ENCODE measurements at regions not wholly inside any gene's neighbourhood (a gene's known extent, or its start where the extent isn't known, plus 50 kb on each side); places are given as distances from the start of the nearest gene placed in this dataset.

- H3K4me1 ChIP-seq (ENCODE audit: insufficient read depth, low read length), result no peaks in the 10 kb centered on the region
- POLR2A ChIA-PET (ENCODE audit: unreplicated experiment), result no interaction called here
- H3K4me3 ChIP-seq (ENCODE audit: low read length), result no peak overlapping the region
- no peak overlapping the region for H3K27ac ChIP-seq (ENCODE audit: low read length)
- intact Hi-C loops (cut with micrococcal nuclease), result no loop called here
- H3K9ac ChIP-seq (ENCODE audit: low read length), result no peak overlapping the region
- no peaks in the 10 kb centered on the region for H4K20me1 ChIP-seq (ENCODE audit: low read length)
- DNase-seq, result no peak
- ATAC-seq, result no peak
- CTCF ChIA-PET, result no interaction called here
- no peaks in the 10 kb centered on the region for H3K27me3 ChIP-seq (ENCODE audit: low read length)
- H3F3A ChIP-seq (ENCODE audit: low read length, unreplicated experiment), result no peaks in the 10 kb centered on the region
- H3K9me2 ChIP-seq (replicated peaks; ENCODE audit: low read length), result no peaks in the 10 kb centered on the region
- H3K4me2 ChIP-seq (ENCODE audit: low read length), result no peak overlapping the region
- no peaks in the 10 kb centered on the region for H3K79me2 ChIP-seq (ENCODE audit: low read length)
- no peaks in the 10 kb centered on the region for H3K36me3 ChIP-seq (ENCODE audit: low read depth, low read length)
- no peaks in the 10 kb centered on the region for H3K9me3 ChIP-seq (ENCODE audit: low read length)
- BruUV-seq (replicated peaks), result no TSS peak
- TF ChIP-seq EZH2 (IDR thresholded peaks at IDR 0.05; ENCODE audit: low read length, unreplicated experiment), result no peak
- no peak for TF ChIP-seq CTCF (conservative IDR thresholded peaks at IDR 0.05; ENCODE audit: low read depth, low read length)
- TF ChIP-seq EZH2phosphoT487 (IDR thresholded peaks at IDR 0.05; ENCODE audit: borderline replicate concordance, low read length), result no peak
- H2AFZ ChIP-seq (ENCODE audit: low read length), result no peak overlapping the region
These were observed 100.5 kb upstream of the DOK6 start for GRCh38 chr18:69300185-69300584.

GRCh38 chr18:69308619-69309018 lies 92.1 kb upstream of the DOK6 start:
- POLR2A ChIA-PET (ENCODE audit: unreplicated experiment), result interaction anchor here (0.7 kb wide), 1 partner anchor 1281 kb away, joined by 5 read pairs; no protein-coding TSS in a partner anchor
- no TSS peak for BruUV-seq (replicated peaks)

GRCh38 chr18:69326094-69326493 lies 74.6 kb upstream of the DOK6 start:
- Histone ChIP-seq H3F3A (ENCODE audit: low read length, unreplicated experiment) (no peaks in the 10 kb centered on the region), H3K36me3 (ENCODE audit: low read depth, low read length) (no peaks in the 10 kb centered on the region), H2AFZ (ENCODE audit: low read length) (no peak overlapping the region), H3K9me2 (replicated peaks; ENCODE audit: low read length) (no peaks in the 10 kb centered on the region), H3K4me1 (ENCODE audit: insufficient read depth, low read length) (no peaks in the 10 kb centered on the region), H3K4me3 (ENCODE audit: low read length) (no peak overlapping the region), H3K27ac (ENCODE audit: low read length) (no peak overlapping the region), H3K79me2 (ENCODE audit: low read length) (no peaks in the 10 kb centered on the region), H3K9me3 (ENCODE audit: low read length) (no peaks in the 10 kb centered on the region), H3K9ac (ENCODE audit: low read length) (no peak overlapping the region), H3K4me2 (ENCODE audit: low read length) (no peak overlapping the region), H4K20me1 (ENCODE audit: low read length) (no peaks in the 10 kb centered on the region), H3K27me3 (ENCODE audit: low read length) (no peaks in the 10 kb centered on the region)
- TF ChIP-seq EZH2phosphoT487 (IDR thresholded peaks at IDR 0.05; ENCODE audit: borderline replicate concordance, low read length) (no peak), CTCF (conservative IDR thresholded peaks at IDR 0.05; ENCODE audit: low read depth, low read length) (no peak), EZH2 (IDR thresholded peaks at IDR 0.05; ENCODE audit: low read length, unreplicated experiment) (no peak)
- POLR2A ChIA-PET (ENCODE audit: unreplicated experiment), result no interaction called here
- CTCF ChIA-PET, result no interaction called here
- ATAC-seq, result no peak
- intact Hi-C loops (cut with micrococcal nuclease), result no loop called here
- DNase-seq, result no peak
- no TSS peak for BruUV-seq (replicated peaks)

More at GRCh38 chr18:69308619-69309018, 92.1 kb upstream of the DOK6 start:
- Histone ChIP-seq H3F3A (ENCODE audit: low read length, unreplicated experiment) (no peaks in the 10 kb centered on the region), H3K9ac (ENCODE audit: low read length) (no peak overlapping the region), H3K9me2 (replicated peaks; ENCODE audit: low read length) (no peaks in the 10 kb centered on the region), H3K4me3 (ENCODE audit: low read length) (no peak overlapping the region), H2AFZ (ENCODE audit: low read length) (no peak overlapping the region), H3K4me2 (ENCODE audit: low read length) (no peak overlapping the region), H3K27me3 (ENCODE audit: low read length) (no peaks in the 10 kb centered on the region), H3K79me2 (ENCODE audit: low read length) (no peaks in the 10 kb centered on the region), H4K20me1 (ENCODE audit: low read length) (no peaks in the 10 kb centered on the region), H3K27ac (ENCODE audit: low read length) (no peak overlapping the region), H3K36me3 (ENCODE audit: low read depth, low read length) (no peaks in the 10 kb centered on the region), H3K4me1 (ENCODE audit: insufficient read depth, low read length) (no peaks in the 10 kb centered on the region), H3K9me3 (ENCODE audit: low read length) (no peaks in the 10 kb centered on the region)
- ATAC-seq (no peak), DNase-seq (no peak)
- CTCF ChIA-PET, result no interaction called here
- intact Hi-C loops (cut with micrococcal nuclease), result no loop called here
- TF ChIP-seq EZH2 (IDR thresholded peaks at IDR 0.05; ENCODE audit: low read length, unreplicated experiment), result no peak
- no peak for TF ChIP-seq CTCF (conservative IDR thresholded peaks at IDR 0.05; ENCODE audit: low read depth, low read length)
- TF ChIP-seq EZH2phosphoT487 (IDR thresholded peaks at IDR 0.05; ENCODE audit: borderline replicate concordance, low read length), result no peak
